KMS-11 (cell line): ENCODE measurements at regions not wholly inside any gene's neighbourhood (a gene's known extent, or its start where the extent isn't known, plus 50 kb on each side); places are given as distances from the start of the nearest gene placed in this dataset.

ENCODE experiments used
- H2AFZ ChIP-seq: fragments of 200-600 bp; sonication (generic); 2 replicates; pipeline ENCODE4 v1.6.1; 2016; ENCODE audit warnings: antibody characterized with exemption, mixed run types, low read depth
- H3K27ac ChIP-seq: fragments of 200-600 bp; sonication (generic); 2 replicates; pipeline ENCODE4 v1.6.1; 2016; ENCODE audit warnings: mild to moderate bottlenecking, mixed run types
- H3K27me3 ChIP-seq: fragments of 200-600 bp; sonication (generic); 2 replicates; pipeline ENCODE4 v1.6.1; 2017; ENCODE audit warnings: mild to moderate bottlenecking, low read depth, mixed run types, moderate library complexity; ENCODE audit not compliant: insufficient read depth
- H3K36me3 ChIP-seq: fragments of 200-600 bp; sonication (generic); 2 replicates; pipeline ENCODE4 v1.6.1; 2017; ENCODE audit warnings: mild to moderate bottlenecking, mixed run types; ENCODE audit not compliant: insufficient read depth
- H3K4me1 ChIP-seq: fragments of 200-600 bp; sonication (generic); 2 replicates; pipeline ENCODE4 v1.6.1; 2016; ENCODE audit warnings: mild to moderate bottlenecking, low read depth, mixed run types; ENCODE audit not compliant: poor library complexity, severe bottlenecking
- H3K4me2 ChIP-seq: fragments of 200-600 bp; sonication (generic); 2 replicates; pipeline ENCODE4 v1.7.0; 2016; ENCODE audit warnings: mild to moderate bottlenecking, mixed run types
- H3K4me3 ChIP-seq: fragments of 200-600 bp; sonication (generic); IDR thresholded peaks from 2 replicates; pipeline ENCODE4 v1.6.1; 2017; ENCODE audit warnings: low read depth, low read length, mixed read lengths; ENCODE audit not compliant: insufficient read depth
- H3K79me2 ChIP-seq: fragments of 200-600 bp; sonication (generic); 2 replicates; pipeline ENCODE4 v1.6.1; 2016; ENCODE audit warnings: low read depth, mixed run types; ENCODE audit not compliant: insufficient read depth
- H3K9ac ChIP-seq: fragments of 200-600 bp; sonication (generic); 2 replicates; pipeline ENCODE4 v1.6.1; 2016; ENCODE audit warnings: mild to moderate bottlenecking, mixed run types
- H4K20me1 ChIP-seq: fragments of 200-600 bp; sonication (generic); 2 replicates; pipeline ENCODE4 v1.6.1; 2016; ENCODE audit warnings: mild to moderate bottlenecking, mixed run types; ENCODE audit not compliant: insufficient read depth
- TF ChIP-seq, protein P1 (sequence below): fragments of 200-600 bp; sonication (generic); conservative IDR thresholded peaks from 2 replicates; pipeline ENCODE4 v1.6.1; 2017; ENCODE audit warnings: low read depth, mild to moderate bottlenecking, antibody characterized with exemption, low read length, moderate library complexity, mixed read lengths

DNA sequence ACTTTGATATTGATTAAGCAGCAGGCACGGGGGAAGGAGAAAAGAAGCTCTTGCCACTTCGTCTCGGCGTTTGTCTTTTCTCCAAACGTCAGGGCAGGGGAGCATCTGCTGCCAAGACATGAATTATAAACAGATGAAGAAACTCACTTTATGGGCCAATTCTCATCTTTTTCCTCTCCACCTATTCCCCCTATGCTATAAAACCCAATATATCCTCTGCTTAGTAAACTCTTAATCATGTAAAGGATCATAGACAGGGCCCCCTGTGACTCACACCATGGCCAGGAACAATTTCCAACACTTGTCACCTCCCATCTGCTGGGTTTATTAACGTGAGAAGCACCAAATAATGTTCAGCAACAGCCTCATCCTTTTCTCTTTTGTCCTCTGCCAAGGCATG, 1092.1 kb upstream of the TMEM132C start:
- Histone ChIP-seq H3K79me2 (no peaks in the 10 kb centered on the region), H3K4me3 (no peak overlapping the region), H4K20me1 (no peaks in the 10 kb centered on the region), H3K4me1 (no peaks in the 10 kb centered on the region), H3K9ac (no peak overlapping the region), H3K4me2 (no peak overlapping the region), H3K27ac (no peak overlapping the region), H3K27me3 (no peaks in the 10 kb centered on the region), H2AFZ (no peak overlapping the region), H3K36me3 (no peaks in the 10 kb centered on the region)
- TF ChIP-seq, protein P1, sequence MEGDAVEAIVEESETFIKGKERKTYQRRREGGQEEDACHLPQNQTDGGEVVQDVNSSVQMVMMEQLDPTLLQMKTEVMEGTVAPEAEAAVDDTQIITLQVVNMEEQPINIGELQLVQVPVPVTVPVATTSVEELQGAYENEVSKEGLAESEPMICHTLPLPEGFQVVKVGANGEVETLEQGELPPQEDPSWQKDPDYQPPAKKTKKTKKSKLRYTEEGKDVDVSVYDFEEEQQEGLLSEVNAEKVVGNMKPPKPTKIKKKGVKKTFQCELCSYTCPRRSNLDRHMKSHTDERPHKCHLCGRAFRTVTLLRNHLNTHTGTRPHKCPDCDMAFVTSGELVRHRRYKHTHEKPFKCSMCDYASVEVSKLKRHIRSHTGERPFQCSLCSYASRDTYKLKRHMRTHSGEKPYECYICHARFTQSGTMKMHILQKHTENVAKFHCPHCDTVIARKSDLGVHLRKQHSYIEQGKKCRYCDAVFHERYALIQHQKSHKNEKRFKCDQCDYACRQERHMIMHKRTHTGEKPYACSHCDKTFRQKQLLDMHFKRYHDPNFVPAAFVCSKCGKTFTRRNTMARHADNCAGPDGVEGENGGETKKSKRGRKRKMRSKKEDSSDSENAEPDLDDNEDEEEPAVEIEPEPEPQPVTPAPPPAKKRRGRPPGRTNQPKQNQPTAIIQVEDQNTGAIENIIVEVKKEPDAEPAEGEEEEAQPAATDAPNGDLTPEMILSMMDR = no peak

DNA sequence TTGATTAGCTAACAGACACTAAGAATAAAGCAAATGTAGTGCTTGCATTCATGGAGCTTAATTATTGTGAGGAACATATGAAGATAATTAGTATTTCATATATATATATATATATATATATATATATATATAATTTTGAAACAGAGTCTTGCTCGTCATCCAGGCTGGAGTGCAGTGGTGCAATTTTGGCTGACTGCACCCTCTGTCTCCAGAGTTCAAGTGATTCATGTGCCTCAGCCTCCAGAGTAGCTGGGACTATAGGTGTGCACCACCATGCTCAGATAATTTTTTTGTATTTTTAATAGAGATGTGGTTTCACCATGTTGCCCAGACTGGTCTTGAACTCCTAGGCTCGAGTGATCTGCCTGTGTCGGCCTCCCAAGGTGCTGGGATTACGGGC, 1091.6 kb upstream of the TMEM132C start:
- Histone ChIP-seq H3K36me3 (no peaks in the 10 kb centered on the region), H3K9ac (no peak overlapping the region), H3K27ac (no peak overlapping the region), H3K4me2 (no peak overlapping the region), H3K4me3 (no peak overlapping the region), H2AFZ (no peak overlapping the region), H3K79me2 (no peaks in the 10 kb centered on the region), H3K4me1 (no peaks in the 10 kb centered on the region), H3K27me3 (no peaks in the 10 kb centered on the region), H4K20me1 (no peaks in the 10 kb centered on the region)
- TF ChIP-seq, protein P1 = no peak

DNA sequence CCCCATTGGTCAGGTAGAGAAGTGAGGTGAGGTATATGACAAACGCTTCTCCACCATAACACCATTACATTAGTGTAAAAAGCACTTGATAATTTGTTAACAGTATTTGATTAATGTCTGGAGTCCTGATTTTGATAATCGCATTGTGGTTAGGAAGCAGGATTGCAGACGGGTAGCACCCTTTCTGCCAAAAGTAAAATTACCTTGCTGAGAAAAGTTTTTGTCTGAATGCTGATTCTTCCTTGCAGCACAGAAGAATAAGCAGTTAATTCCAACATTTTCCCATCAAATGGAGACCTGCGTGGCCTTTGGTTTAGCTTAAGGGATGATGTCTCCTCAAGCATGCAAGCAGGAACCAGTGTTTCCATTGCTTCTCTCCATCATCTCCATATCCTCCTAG, 1090.2 kb upstream of the TMEM132C start:
- H3K9ac ChIP-seq = no peak overlapping the region
- H4K20me1 ChIP-seq = no peaks in the 10 kb centered on the region
- H3K4me1 ChIP-seq = no peaks in the 10 kb centered on the region
- no peaks in the 10 kb centered on the region for H3K27me3 ChIP-seq
- H3K27ac ChIP-seq = no peak overlapping the region
- H3K36me3 ChIP-seq = no peaks in the 10 kb centered on the region
- H3K4me3 ChIP-seq = no peak overlapping the region
- no peak overlapping the region for H2AFZ ChIP-seq
- TF ChIP-seq, protein P1 = no peak
- H3K4me2 ChIP-seq = no peak overlapping the region
- H3K79me2 ChIP-seq = no peaks in the 10 kb centered on the region

DNA sequence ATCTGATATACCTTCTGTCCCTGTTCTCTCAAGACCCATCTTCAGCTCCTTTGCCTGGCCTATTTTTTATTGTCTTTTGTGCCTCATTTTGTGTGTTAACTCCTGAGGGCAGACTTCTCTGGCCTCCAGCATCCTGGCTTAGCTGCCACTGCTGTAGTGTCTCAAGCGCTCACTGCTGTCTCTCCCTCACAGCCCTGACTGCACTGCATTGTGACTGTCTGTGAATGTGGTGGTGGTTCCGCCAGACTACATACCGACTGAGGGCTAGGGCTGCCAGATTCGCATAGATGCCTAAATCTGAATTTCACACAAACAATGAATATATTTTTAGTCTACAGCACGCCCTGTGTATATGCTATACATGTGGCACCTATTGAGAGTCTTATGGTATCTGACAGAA, 1088.9 kb upstream of the TMEM132C start:
- Histone ChIP-seq H3K79me2 (no peaks in the 10 kb centered on the region), H3K27me3 (no peaks in the 10 kb centered on the region), H3K4me3 (no peak overlapping the region), H2AFZ (no peak overlapping the region), H3K27ac (no peak overlapping the region), H4K20me1 (no peaks in the 10 kb centered on the region), H3K36me3 (no peaks in the 10 kb centered on the region), H3K9ac (no peak overlapping the region), H3K4me1 (no peaks in the 10 kb centered on the region), H3K4me2 (no peak overlapping the region)
- TF ChIP-seq, protein P1 = no peak

DNA sequence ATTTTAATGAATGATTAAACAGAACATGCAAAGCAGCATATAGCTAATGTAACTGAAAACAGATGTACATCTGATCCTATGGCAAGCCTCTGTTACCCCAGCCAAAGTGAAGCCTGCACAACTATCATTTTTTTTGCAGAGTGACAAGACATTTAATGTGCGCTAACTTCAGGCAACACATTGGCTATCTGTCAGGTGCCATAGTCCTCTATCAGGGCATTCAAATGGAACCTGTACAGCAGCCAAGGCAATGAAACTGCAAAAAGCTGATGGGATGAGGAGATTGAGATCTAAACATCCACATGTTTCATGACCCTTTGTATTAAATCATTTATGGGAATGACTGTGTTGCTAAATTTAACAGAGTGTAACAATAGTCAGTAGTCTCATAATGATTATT, 1088.5 kb upstream of the TMEM132C start:
- Histone ChIP-seq H3K79me2 (no peaks in the 10 kb centered on the region), H3K9ac (no peak overlapping the region)

More for the DNA sequence above, 1088.5 kb upstream of the TMEM132C start:
- Histone ChIP-seq H3K36me3 (no peaks in the 10 kb centered on the region), H4K20me1 (no peaks in the 10 kb centered on the region), H3K4me1 (no peaks in the 10 kb centered on the region), H3K4me3 (no peak overlapping the region), H3K4me2 (no peak overlapping the region), H3K27ac (no peak overlapping the region), H3K27me3 (no peaks in the 10 kb centered on the region), H2AFZ (no peak overlapping the region)
- TF ChIP-seq, protein P1 = no peak
